Spleen (tissue), 7 donors: ENCODE measurements at regions not wholly inside any gene's neighbourhood (a gene's known extent, or its start where the extent isn't known, plus 50 kb on each side); places are given as distances from the start of the nearest gene placed in this dataset.

Experiments
- POLR2A ChIP-seq, 3 donors: fragments of 450-650 bp; IDR thresholded peaks; one replicate each; pipeline ENCODE4 v1.5.1; 2017; ENCODE audit warnings: antibody characterized with exemption in 3 of 3, mild to moderate bottlenecking in 1 of 3
- POLR2AphosphoS5 ChIP-seq, 3 donors: sonication (generic); formaldehyde crosslinking; IDR thresholded peaks; one replicate each; pipeline ENCODE4 v1.5.1; 2017; ENCODE audit warnings: antibody characterized with exemption in 3 of 3
- TF ChIP-seq, protein P1 (sequence below), 11 experiments: fragments of 200-600 bp in 7 of 11; fragments of 450-650 bp in 4 of 11; sonication (generic) in 4 of 11; IDR thresholded peaks in 8 of 11; conservative IDR thresholded peaks in 3 of 11; 1 replicate in 7 of 11; 2 replicates in 4 of 11; pipeline versions ENCODE4 v1.4.0 to v1.8.0; 2016 to 2021; ENCODE audit warnings: antibody characterized with exemption in 11 of 11, inconsistent platforms in 4 of 11, mild to moderate bottlenecking in 1 of 11
- donor health status: DM: no; HTN: no; CAD: no; lungs with moderate emphysema.
- donor health status: DM: no; HTN: no; CAD: no.
- donor health status: DM: no; HTN: no; CAD: no.

DNA sequence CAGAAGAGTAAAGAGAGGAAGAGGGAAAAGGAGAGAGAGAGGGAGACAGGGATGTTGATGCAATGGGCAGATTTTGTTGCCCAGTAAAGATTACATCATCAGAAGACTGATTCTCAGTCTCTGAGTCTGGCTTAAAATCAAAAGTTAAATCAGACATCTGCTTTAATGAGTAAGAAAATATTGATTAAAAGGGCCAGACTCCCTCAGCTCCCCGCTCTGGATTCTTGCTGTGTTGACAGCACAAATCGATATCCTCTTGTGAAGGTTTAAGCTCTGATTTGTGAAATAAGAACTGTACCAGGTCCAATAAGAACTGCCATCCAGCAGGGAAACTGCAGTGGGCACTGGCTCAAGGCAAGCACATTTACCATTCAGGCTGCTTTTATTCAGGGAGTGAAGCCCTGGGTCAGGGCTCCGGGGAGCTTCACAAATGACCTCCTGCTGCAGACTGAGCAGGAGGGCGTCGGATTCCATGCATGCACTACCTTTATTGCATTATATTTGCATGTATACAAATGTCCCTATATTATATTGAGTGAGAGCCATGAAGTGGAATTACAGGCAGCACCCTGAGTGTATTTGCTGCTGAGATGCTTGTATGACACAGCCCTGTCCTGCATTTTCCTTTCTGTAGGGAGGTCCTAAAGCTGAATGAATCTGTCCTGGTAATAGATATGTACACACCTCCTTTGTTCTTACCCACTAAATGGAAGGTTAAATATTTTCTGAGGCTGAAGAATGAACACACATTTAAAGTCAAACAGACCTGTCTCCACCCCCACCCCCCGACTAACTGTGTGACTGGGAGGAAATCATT lies 401.5 kb downstream of the REEP3 start:
- TF ChIP-seq POLR2A (IDR thresholded peaks at IDR 0.05) = no peak
- TF ChIP-seq, protein P1, sequence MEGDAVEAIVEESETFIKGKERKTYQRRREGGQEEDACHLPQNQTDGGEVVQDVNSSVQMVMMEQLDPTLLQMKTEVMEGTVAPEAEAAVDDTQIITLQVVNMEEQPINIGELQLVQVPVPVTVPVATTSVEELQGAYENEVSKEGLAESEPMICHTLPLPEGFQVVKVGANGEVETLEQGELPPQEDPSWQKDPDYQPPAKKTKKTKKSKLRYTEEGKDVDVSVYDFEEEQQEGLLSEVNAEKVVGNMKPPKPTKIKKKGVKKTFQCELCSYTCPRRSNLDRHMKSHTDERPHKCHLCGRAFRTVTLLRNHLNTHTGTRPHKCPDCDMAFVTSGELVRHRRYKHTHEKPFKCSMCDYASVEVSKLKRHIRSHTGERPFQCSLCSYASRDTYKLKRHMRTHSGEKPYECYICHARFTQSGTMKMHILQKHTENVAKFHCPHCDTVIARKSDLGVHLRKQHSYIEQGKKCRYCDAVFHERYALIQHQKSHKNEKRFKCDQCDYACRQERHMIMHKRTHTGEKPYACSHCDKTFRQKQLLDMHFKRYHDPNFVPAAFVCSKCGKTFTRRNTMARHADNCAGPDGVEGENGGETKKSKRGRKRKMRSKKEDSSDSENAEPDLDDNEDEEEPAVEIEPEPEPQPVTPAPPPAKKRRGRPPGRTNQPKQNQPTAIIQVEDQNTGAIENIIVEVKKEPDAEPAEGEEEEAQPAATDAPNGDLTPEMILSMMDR (IDR thresholded peaks at IDR 0.05 in 8 of 11, conservative IDR thresholded peaks at IDR 0.05 in 3 of 11) = no peak
- no peak for TF ChIP-seq POLR2AphosphoS5 (IDR thresholded peaks at IDR 0.05)
